Fibroblast of lung (primary cell): ENCODE measurements at regions not wholly inside any gene's neighbourhood (a gene's known extent, or its start where the extent isn't known, plus 50 kb on each side); places are given as distances from the start of the nearest gene placed in this dataset.

Experiments used
- DNase-seq, 2 donors: peaks; one replicate each; pipeline versions ENCODE4 v3.0.0 to v3.0.0-alpha.2; 2010; ENCODE audit warnings: low read depth in 2 of 2
- H2AFZ ChIP-seq: 2 replicates; pipeline ENCODE4 v1.5.1; 2012; ENCODE audit warnings: low read length, control low read depth, inconsistent platforms
- H3K27ac ChIP-seq: 2 replicates; pipeline ENCODE4 v1.5.1; 2011; ENCODE audit warnings: low read length, control low read depth; ENCODE audit not compliant: insufficient read depth
- H3K27me3 ChIP-seq: 2 replicates; pipeline ENCODE4 v1.5.1; 2011; ENCODE audit warnings: mild to moderate bottlenecking, low read length; ENCODE audit not compliant: control insufficient read depth, insufficient read depth
- H3K36me3 ChIP-seq: 2 replicates; pipeline ENCODE4 v1.5.1; 2011; ENCODE audit warnings: low read length; ENCODE audit not compliant: control insufficient read depth, insufficient read depth
- H3K4me1 ChIP-seq: 2 replicates; pipeline ENCODE4 v1.5.1; 2011; ENCODE audit warnings: low read length; ENCODE audit not compliant: control insufficient read depth, insufficient read depth; ENCODE audit errors: extremely low read depth
- H3K4me2 ChIP-seq: 2 replicates; pipeline ENCODE4 v1.5.1; 2011; ENCODE audit warnings: low read length, control low read depth; ENCODE audit not compliant: insufficient read depth; ENCODE audit errors: extremely low read depth
- H3K4me3 ChIP-seq, 4 experiments: fragments of 200-600 bp in 1 of 4; sonication (generic) in 1 of 4; replicated peaks in 1 of 4; 2 replicates each; pipeline ENCODE4 v1.5.1; 2011 to 2016; ENCODE audit warnings: low read length in 4 of 4, low read depth in 3 of 4, mild to moderate bottlenecking in 3 of 4, control low read depth in 2 of 4, inconsistent platforms in 1 of 4, mixed read lengths in 1 of 4; ENCODE audit not compliant: insufficient read depth in 1 of 4; ENCODE audit errors: control extremely low read depth in 1 of 4
- H3K79me2 ChIP-seq: 2 replicates; pipeline ENCODE4 v1.5.1; 2012; ENCODE audit warnings: mild to moderate bottlenecking, low read length, inconsistent platforms; ENCODE audit not compliant: control insufficient read depth, insufficient read depth
- H3K9ac ChIP-seq: 2 replicates; pipeline ENCODE4 v1.5.1; 2011; ENCODE audit warnings: mild to moderate bottlenecking, low read length, control low read depth; ENCODE audit not compliant: insufficient read depth
- H3K9me3 ChIP-seq: 2 replicates; pipeline ENCODE4 v1.5.1; 2012; ENCODE audit warnings: low read depth, low read length; ENCODE audit not compliant: control insufficient read depth, insufficient read depth
- H4K20me1 ChIP-seq: 2 replicates; pipeline ENCODE4 v1.5.1; 2011; ENCODE audit warnings: low read length; ENCODE audit not compliant: control insufficient read depth, insufficient read depth; ENCODE audit errors: extremely low read depth
- CTCF ChIP-seq, 2 donors: IDR thresholded peaks in 1 of 2; conservative IDR thresholded peaks in 1 of 2; 1 replicate in 1 of 2; 2 replicates in 1 of 2; pipeline ENCODE4 v1.5.1; 2011 to 2012; ENCODE audit warnings: low read length in 2 of 2, control low read depth in 1 of 2, inconsistent platforms in 1 of 2, low read depth in 1 of 2, mild to moderate bottlenecking in 1 of 2
- EZH2 ChIP-seq: IDR thresholded peaks from 2 replicates; pipeline ENCODE4 v1.5.1; 2012; ENCODE audit warnings: low read length, control low read depth, mild to moderate bottlenecking; ENCODE audit errors: missing control alignments

GRCh38 chr5:110032376-110032775 lies 342.6 kb downstream of the MAN2A1 start:
- H3K27me3 ChIP-seq: no peaks in the 10 kb centered on the region
- no peaks in the 10 kb centered on the region for H3K4me1 ChIP-seq
- no peaks in the 10 kb centered on the region for H4K20me1 ChIP-seq
- H3K4me2 ChIP-seq: no peak overlapping the region
- H3K9me3 ChIP-seq: no peaks in the 10 kb centered on the region
- no peak overlapping the region for H3K9ac ChIP-seq
- H3K4me3 ChIP-seq: no peak overlapping the region
- no peak for TF ChIP-seq EZH2
- TF ChIP-seq CTCF (conservative IDR thresholded peaks at IDR 0.05 in 1 of 2, IDR thresholded peaks at IDR 0.05 in 1 of 2; ENCODE audit: low read depth in 1 of 2, low read length in 2 of 2): no peak
- no peak overlapping the region for H3K27ac ChIP-seq
- H3K79me2 ChIP-seq: no peaks in the 10 kb centered on the region
- no peak overlapping the region for H2AFZ ChIP-seq
- no peaks in the 10 kb centered on the region for H3K36me3 ChIP-seq
- no peak for DNase-seq

- Histone ChIP-seq H3K9me3 (no peaks in the 10 kb centered on the region), H3K79me2 (no peaks in the 10 kb centered on the region), H4K20me1 (no peaks in the 10 kb centered on the region), H3K9ac (no peak overlapping the region), H3K4me2 (no peak overlapping the region), H3K27me3 (no peaks in the 10 kb centered on the region), H2AFZ (no peak overlapping the region), H3K4me1 (no peaks in the 10 kb centered on the region), H3K36me3 (no peaks in the 10 kb centered on the region), H3K27ac (no peak overlapping the region), H3K4me3 (no peak overlapping the region)
- no peak for TF ChIP-seq EZH2
- TF ChIP-seq CTCF (conservative IDR thresholded peaks at IDR 0.05 in 1 of 2, IDR thresholded peaks at IDR 0.05 in 1 of 2; ENCODE audit: low read depth in 1 of 2, low read length in 2 of 2): no peak
- no peak for DNase-seq
Observed at GRCh38 chr5:110034056-110034600, 344.4 kb downstream of the MAN2A1 start.

GRCh38 chr5:110038297-110038997 lies 348.7 kb downstream of the MAN2A1 start:
- DNase-seq: peak; percentile 4 to 96

More at GRCh38 chr5:110038297-110038997, 348.7 kb downstream of the MAN2A1 start:
- H3K4me1 ChIP-seq: no peaks in the 10 kb centered on the region
- no peak overlapping the region for H3K4me3 ChIP-seq
- H3K4me2 ChIP-seq: no peak overlapping the region
- H3K36me3 ChIP-seq: no peaks in the 10 kb centered on the region
- TF ChIP-seq CTCF (conservative IDR thresholded peaks at IDR 0.05 in 1 of 2, IDR thresholded peaks at IDR 0.05 in 1 of 2; ENCODE audit: low read depth in 1 of 2, low read length in 2 of 2) (no peak), EZH2 (no peak)
- no peaks in the 10 kb centered on the region for H3K79me2 ChIP-seq
- no peak overlapping the region for H3K27ac ChIP-seq
- no peaks in the 10 kb centered on the region for H3K9me3 ChIP-seq
- H4K20me1 ChIP-seq: no peaks in the 10 kb centered on the region
- H3K9ac ChIP-seq: no peak overlapping the region
- H3K27me3 ChIP-seq: no peaks in the 10 kb centered on the region
- H2AFZ ChIP-seq: no peak overlapping the region
